ENCODE measurements at regions not wholly inside any gene's neighbourhood (a gene's known extent, or its start where the extent isn't known, plus 50 kb on each side); places are given as distances from the start of the nearest gene placed in this dataset.

- no peak for TF ChIP-seq CTCF (conservative IDR thresholded peaks at IDR 0.05)
- no peak for TF ChIP-seq ZFX (IDR thresholded peaks at IDR 0.05)
Measured at GRCh38 chr4:38559374-38559773, 104.6 kb upstream of the KLF3 start.

Measured in C4-2B (cell line).